UCSD-AML1 (cell line): ENCODE measurements at regions not wholly inside any gene's neighbourhood (a gene's known extent, or its start where the extent isn't known, plus 50 kb on each side); places are given as distances from the start of the nearest gene placed in this dataset.
"Not testable (repeated sequence)": the region's sequence is repeated elsewhere in the genome, so short reads cannot be mapped to it uniquely, and the experiment has no call there.

Experiments
- DNase-seq: peaks from one replicate; lab custom pipeline; 2025; ENCODE audit not compliant: unreplicated experiment; lab: John Stamatoyannopoulos, UW

DNA sequence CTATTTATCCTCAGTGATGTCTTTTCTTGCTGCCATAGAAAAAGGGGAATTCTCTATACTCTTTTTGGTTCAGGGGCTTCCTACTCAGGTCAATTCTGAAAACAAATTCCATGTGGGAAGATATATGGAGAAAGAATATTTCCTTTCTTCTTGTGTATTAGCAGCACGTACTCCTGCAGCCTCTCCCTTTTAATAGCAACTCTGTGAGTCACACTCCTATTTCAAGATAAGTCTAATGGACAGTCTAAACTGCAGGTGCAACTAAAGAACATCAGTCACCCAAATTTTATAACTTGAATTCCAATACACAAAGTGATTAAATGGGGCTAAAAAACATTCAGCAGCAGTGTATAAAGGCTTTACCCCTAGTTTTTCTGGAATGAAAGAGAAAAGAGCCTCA is 942.2 kb downstream of the CNTNAP5 start:
- DNase-seq, result no peak

DNA sequence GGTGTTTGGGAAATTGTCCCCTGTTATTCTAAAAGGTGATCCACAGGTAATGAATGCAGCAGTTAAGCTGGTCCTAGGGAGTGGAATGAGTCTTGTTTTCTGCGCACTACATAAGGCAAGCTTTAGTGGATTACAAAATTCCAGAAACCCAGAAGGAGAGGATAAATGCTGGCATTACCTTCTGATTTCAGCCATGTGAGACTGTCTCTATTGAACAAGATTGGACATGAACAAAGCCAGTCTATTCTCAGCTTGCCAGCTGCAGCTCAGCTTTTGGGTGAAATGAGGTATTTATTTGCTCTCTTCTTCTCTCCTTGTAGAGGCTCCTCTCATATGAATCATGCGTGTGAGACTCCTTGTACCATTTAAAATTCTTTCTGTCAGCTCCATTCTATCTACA is 944.9 kb downstream of the CNTNAP5 start:
- no peak for DNase-seq

DNA sequence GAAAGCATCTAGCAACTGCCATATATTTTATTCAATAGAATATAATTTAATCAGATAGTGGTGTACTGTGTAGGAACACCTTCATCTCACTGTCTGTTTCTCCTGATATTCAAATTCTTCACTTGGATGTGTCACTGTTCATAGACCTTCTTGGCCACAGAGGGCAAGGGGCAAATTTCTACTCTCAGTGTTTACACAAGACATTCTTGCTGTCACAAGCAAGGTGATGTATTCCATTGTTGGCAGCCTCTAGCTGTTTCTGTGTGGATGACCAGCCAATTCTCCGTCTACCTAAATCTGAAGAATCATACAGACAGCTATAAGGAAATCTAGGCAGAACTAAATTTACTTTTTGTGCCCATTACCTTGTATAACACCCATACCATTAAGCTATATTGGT is 948.3 kb downstream of the CNTNAP5 start:
- DNase-seq, result no peak

DNA sequence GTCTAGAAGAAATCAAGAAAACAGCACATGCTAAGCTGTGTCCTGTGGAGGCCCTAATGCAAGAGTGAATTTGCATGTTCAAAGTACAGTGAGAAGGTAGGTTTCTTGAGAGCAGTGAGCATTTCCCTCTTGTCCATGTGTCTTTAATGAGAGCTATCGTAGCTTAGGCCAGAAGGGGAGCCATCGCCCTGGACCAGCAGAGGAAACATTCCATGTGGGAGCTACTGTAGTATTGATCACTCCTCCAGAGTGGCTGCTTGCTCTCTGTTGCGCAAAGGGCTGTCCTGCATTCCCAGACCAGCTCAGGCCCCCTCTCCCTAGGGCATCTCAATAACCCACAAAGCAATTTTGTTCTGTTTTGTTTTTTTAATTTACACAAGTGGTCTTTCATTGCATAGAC is 950.1 kb downstream of the CNTNAP5 start:
- DNase-seq, result no peak

DNA sequence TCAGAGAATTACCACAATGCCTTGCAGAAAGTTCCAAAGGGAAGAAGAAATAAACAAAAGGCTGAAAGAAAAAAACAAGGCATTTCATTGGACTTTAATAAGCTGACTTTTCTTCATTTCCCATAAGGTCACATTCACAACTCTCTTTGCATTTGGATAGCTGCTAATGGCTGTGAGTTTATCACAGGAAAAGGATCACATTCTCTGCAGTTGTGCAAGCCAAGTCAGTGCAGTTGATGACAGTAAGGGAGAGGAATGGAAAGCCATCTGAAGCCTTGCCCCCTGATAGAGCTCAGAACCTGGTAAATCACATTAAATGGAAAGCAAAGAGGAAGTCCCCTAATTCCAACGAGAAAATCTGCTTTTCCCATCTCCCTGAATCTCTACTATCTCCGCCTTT is 950.6 kb downstream of the CNTNAP5 start:
- no peak for DNase-seq

DNA sequence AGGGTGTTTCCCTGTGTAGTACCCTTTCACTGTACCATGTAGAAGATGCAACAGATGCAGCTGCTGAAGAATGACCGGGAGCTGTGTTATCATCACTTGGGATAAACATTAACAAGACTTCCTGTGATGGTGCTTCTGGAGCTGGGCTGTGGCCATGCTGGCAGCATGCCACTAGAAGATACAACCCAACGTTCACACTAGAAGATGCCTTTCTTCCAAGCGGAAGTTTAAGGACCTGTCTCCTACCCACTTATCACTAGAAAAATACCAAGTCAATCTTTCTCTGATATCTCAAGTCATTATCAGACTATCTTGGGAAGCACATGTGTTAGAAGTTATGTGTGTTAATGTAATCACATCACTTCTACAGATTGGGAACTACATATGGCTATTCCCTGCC is 953.5 kb downstream of the CNTNAP5 start:
- no peak for DNase-seq

DNA sequence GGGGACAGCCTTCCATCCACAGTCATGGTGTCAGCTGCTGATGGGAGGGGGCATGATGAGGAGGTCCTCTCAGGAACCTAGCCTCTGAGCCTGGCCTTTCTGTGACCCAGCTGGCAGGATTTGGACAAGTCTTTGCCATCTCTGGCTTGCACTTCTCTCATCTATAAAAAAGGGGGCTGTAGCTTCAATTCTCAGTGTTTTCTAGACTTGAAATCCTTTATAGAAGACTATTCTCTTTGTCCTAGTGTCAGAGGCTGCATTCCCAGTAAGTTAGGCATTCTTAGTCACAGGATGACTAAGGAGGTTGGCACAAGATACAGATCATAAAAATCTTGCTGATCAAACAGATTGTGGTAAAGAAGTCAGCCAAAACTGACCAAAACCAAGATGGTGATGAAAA is 958.5 kb downstream of the CNTNAP5 start:
- DNase-seq, result no peak

DNA sequence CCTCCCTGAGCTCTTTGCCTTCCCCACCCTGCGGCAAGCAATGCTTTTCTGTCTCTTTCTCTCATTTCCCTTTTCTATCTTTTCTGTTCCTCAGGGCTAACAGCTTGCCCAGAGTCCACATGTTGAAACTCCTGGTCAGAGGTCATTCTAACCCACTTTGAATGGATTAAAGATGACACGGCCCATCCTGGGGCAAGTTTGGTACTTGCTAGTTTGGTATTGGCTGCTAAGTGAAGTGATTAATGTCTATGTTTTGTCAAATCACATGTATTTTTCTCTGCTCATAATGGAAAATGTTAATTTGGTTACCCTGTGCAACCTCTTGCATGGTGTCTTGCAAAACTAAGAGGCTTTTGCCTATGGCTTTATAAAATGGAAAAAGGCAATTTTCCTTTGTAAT is 960.2 kb downstream of the CNTNAP5 start:
- DNase-seq, result no peak

DNA sequence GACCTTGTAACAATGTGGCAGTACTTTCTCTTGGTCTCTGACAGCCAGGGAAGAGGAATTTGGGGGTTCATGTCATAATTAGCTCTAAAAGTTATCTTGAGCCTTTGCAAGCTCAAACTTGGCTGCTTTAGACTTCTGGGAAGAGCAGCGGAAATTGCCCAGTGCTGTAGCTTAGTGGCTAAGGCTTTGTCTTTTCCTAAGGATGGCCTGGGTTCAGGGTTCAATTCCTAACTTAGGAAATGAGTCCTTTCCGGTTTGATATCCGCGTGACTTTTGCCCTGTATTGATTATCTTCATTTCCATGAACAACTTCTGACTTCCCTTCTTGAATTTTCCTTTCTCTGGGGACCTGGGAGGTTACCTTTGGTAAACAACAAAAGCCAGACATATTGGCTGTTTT is 961.0 kb downstream of the CNTNAP5 start:
- no peak for DNase-seq

DNA sequence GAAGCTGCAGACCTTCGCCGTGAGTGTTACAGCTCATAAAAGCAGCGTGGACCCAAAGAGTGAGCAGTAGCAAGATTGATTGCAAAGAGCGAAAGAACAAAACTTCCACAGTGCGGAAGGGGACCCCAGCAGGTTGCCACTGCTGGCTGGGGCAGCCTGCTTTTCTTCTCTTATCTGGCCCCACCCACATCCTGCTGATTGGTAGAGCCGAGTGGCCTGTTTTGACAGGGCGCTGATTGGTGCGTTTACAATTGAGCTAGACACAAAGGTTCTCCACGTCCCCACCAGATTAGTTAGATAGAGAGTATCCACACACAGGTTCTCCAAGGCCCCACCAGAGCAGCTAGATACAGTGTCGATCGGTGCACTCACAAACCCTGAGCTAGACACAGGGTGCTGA is 961.8 kb downstream of the CNTNAP5 start:
- DNase-seq, result not testable (repeated sequence)

DNA sequence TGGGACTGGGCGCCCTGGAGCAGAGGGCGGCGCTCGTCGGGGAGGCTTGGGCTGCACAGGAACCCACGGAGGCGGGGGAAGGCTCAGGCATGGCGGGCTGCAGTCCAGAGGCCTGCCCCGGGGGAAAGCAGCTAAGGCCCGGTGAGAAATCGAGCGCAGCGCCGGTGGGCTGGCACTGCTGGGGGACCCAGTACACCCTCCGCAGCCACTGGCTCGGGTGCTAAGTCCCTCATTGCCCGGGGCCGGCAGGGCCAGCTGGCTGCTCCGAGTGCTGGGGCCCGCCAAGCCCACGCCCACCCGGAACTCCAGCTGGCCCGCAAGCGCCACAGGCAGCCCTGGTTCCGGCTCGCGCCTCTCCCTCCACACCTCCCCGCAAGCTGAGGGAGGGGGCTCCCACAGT is 962.3 kb downstream of the CNTNAP5 start:
- not testable (repeated sequence) for DNase-seq

DNA sequence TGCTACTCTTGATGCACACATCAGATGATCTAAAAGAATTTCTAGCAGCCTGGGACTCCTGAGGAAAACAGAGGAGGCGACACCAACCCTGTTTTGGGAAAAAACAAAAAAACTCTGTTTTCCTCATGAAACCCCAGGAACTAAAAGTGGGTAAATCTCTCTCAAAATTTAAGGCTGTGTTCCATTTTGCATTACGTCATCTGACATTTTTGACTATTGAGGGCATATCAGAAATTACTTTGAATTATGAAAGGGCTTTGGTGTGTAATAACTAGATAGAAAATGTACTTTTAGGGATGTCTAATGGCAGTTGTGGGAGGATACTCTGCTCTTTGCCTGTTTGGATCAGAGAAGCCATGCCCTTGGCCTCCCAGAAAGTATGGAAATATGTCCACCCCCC is 963.0 kb downstream of the CNTNAP5 start:
- DNase-seq, result no peak

DNA sequence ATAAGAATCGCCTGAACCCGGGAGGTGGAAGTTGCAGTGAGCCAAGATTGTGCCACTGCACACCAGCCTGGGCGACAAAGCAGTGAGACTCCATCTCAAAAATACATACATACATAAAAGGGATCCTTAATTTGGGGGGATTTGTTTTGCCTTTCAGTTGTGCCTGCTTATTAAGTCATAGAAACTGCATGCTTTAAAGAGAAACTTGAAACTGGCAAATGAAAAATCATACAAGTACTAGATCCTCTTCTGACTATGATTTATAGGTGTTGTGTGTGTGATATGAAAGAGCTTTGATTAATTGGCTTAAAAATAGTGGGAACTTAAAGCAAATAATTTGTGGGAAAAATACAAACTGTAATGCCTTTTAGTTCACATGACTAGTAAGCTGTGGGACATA is 963.7 kb downstream of the CNTNAP5 start:
- DNase-seq, result no peak

DNA sequence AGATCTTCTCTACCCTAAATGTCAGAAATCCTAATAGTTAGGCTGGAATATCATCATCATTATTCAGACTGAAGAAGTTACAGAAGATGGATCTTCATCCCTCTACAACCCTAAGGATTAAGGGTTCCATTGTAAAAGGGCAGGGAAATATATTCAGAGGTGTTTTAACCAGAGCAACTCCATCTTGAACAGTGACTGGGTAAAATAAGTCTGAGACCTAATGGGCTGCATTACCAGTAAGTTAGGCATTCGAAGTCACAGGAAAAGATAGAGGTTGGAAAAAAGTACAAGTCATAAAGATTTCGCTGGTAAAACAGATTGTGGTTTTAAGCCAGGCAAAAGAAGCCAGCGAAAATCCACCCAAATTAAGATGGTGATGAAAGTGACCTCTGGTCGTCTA is 968.7 kb downstream of the CNTNAP5 start:
- no peak for DNase-seq

DNA sequence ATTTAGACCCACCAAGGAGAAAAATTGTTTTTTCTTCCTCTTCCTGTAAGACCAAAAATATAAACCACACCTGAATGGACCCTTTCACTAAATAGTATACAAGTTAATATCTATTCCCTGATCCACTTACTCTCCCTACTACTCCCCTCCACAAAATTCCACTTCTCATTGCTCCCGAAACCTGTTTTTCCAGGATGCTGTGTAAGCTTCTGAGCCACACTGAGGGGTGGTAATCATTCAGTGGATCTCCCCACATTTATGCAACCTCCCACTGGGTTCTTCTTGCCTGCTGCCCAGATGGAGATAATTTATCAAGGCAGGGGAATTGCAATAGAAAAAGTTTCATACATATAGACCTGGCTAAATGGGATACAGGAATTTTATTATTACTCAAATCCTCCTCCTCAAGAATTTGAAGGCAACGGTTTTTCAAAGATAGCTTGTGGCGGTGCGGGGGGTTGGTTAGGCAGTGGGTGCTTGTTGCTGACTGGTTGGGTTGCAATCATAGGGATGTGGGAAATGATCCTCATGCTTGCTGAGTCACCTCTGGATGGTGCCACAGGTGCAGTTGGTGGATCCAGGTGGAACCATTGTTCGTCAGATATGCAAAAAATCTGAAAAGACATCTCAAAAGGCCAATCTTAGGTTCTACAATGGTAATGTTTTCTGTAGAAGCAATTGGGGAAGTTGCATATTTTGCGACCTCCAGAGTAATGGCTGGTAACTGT is 970.3 kb downstream of the CNTNAP5 start:
- DNase-seq, result no peak

DNA sequence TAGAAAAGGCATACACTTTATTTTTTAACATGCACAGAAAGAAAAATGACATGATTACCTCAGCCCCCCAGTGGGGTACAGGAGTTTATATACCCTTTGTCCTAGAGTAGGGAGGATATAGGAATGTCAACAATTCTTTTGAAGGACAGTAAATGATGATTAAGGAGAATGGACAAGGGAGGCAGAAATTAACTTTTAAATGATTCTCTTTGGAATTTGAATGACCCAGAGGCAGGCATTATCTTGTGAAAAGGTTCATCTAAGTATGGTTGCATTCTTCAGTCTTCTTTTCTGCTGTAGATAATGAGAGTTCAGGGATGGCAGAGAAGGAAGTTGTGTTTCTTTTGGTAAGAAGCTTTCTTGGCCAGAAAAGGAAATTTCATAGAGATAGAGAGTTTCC is 971.3 kb downstream of the CNTNAP5 start:
- DNase-seq, result no peak

DNA sequence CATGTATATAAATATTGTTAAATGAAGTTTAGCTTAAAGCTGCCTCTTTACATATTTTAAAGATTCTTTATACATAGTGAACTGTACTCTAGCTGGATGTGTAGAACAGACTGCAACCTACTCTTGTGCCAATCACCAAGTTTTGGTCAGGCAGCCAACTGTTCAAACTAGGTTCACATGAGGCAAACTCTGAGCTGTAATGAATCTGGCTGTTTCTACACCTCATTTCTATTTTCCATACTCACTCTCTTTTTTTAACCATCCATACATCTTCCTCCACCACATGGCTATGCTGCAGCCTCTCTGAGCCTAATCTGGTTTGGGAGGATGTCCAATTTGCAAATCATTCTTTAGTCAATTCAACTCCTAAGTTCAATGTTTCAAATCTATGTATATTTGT is 974.8 kb downstream of the CNTNAP5 start:
- no peak for DNase-seq

DNA sequence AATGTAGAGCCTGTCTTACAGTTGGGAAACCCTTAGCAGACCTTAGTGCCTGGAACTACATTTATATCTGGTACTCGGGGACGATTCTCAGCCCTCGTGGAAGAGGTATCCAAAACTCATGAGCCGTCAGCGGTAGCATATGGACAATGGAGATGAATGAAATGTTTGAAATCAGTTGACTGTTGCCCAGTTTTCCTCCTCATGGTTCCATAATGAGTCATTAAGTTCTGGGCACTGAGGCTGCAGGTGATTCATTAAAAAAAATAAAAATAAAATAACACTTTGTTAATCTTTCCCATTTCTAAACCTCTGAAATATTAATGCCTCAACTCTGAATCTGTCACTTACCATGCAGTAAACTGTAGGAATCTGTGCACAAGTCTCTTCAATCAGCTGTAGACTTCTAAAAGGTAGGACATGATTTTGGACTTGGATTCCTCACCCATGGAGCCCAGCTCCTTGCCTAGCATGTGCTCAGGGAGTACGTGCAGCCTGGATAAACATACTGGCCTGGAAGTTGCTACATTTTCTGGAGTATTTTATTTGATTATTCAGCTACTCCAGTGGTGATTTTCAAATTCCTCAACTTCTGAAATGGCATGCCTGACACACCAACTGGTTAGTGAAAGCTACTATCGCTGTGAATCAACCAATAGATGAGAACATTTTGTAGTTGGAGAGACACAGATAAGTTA is 979.2 kb downstream of the CNTNAP5 start:
- no peak for DNase-seq

DNA sequence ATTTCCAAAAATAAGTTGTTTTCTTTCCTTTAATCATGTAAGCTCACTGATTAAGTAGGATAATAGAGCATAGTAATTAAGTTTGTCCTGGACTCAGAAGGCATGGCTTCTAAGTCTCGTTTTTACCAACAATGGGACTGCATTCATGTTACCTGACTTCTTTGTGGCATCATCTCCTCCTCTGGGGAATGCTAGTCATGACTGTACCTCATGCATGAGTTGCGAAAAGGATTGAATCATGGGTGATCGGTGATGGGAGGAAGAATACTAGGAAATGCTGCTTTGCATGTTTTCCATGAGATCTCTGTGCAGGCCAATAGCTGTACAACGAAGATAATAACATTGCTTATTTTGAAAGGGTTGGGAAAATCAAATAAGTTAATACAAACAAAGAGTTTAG is 981.6 kb downstream of the CNTNAP5 start:
- DNase-seq, result no peak

DNA sequence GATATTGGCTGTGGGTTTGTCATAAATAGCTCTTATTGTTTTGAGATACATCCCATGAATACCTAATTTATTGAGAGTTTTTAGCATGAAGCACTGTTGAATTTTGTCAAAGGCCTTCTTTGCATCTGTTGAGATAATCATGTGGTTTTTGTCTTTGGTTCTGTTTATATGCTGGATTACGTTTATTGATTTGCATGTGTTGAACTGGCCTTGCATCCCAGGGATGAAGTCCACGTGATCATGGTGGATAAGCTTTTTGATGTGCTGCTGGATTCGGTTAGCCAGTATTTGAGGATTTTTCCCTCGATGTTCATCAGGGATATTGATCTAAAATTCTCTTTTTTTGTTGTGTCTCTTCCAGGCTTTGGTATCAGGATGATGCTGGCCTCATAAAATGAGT is 1003.6 kb downstream of the CNTNAP5 start:
- not testable (repeated sequence) for DNase-seq

DNA sequence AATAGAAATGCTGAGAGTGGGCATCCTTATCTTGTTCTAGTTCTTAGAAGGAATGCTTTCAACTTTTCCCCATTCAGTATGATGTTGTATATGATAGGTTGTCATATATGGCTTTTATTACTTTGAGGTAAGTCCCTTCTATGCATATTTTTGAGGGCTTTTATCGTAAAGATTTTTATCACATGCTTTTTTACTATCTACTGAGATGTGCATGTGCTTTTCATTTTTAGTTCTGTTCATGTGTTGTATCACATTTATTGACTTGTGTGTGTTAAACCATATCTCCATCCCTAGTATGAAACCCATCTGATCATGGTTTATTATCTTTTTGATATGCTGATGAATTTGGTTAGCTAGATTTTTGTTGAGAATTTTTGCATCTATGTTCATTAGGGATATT is 1008.8 kb downstream of the CNTNAP5 start:
- no peak for DNase-seq

DNA sequence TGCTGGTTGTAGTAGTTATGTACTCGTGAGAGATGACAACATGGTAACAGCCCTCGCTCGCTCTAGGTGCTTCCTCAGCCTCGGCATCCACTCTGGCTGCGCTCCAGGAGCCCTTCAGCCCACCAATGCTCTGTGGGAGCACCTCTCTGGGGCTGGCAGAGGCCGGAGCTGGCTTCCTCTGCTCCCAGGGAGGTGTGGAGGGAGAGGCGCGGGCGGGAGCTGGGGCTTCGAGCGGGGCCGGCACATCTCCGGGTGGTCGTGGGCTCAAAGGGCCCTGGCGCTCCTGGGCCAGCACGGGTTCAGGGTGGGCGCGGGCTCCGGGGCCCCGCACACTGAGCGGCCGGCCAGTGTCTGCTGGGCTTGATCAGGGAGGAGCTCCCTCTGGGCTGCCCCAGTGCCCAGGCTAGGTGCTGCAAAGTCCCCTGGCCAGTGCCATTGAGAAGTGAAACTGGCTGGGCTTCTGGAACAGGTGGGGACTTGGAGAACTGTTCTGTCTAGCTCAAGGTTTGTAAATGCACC is 1012.1 kb downstream of the CNTNAP5 start:
- DNase-seq, result no peak

DNA sequence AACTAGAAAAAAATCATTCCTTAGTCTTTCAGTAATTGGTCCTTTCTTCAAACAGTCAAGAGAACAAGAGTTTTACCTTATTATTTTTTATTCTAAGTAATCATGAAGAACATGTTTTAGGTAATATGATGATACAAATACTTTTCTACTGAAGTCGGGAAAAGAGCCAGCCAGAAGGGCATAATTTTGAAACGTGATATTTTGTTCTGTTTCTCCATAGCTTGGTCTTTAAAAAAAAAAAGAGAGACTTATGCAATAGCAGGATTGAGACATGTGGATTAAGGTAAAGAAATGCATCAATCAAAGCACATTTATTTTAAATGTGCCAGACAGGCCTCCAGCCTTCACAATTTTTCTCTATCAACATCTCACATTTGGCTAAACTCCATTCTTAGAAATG is 1016.8 kb downstream of the CNTNAP5 start:
- no peak for DNase-seq
